ENCODE measurements at regions not wholly inside any gene's neighbourhood (a gene's known extent, or its start where the extent isn't known, plus 50 kb on each side); places are given as distances from the start of the nearest gene placed in this dataset.

- TF ChIP-seq ZBTB33 (IDR thresholded peaks at IDR 0.05) (no peak), RXRA (IDR thresholded peaks at IDR 0.05) (no peak), TAF1 (conservative IDR thresholded peaks at IDR 0.05) (no peak), NR2F2 (IDR thresholded peaks at IDR 0.05) (no peak)
- 93% methylated on average over 6 of the region's 6 CpGs for WGBS
Measured at GRCh38 chr14:71549421-71550050, 382.7 kb upstream of the RGS6 start.

GRCh38 chr14:71550367-71550766, 381.9 kb upstream of the RGS6 start:
- TF ChIP-seq NR2F2 (IDR thresholded peaks at IDR 0.05) (no peak), REST (IDR thresholded peaks at IDR 0.05) (no peak), MAX (IDR thresholded peaks at IDR 0.05) (no peak), EGR1 (IDR thresholded peaks at IDR 0.05; ENCODE audit: low read depth in 2 of 2) (no peak), TAF1 (conservative IDR thresholded peaks at IDR 0.05) (no peak), HNF4G (IDR thresholded peaks at IDR 0.05) (no peak), RXRA (IDR thresholded peaks at IDR 0.05) (no peak), ATF3 (IDR thresholded peaks at IDR 0.05) (no peak), CTCF (IDR thresholded peaks at IDR 0.05; ENCODE audit: low read depth, low read length, missing input control) (no peak), SP1 (IDR thresholded peaks at IDR 0.05) (no peak)
- H3K27ac ChIP-seq (ENCODE audit: low read depth in 1 of 2, low read length in 2 of 2), result no peak overlapping the region
- H3K4me3 ChIP-seq (ENCODE audit: low read depth in 1 of 3, low read length in 3 of 3), result no peak overlapping the region
- H3K9ac ChIP-seq (ENCODE audit: low read depth in 1 of 2, low read length in 2 of 2), result no peak overlapping the region
- peaks cover 0 to 8% (median under 1%) of the 10 kb centered on the region in 4 donors for H3K4me1 ChIP-seq (ENCODE audit: control insufficient read depth in 4 of 4, insufficient read depth in 4 of 4, low read length in 3 of 4)
- WGBS, result 93% methylated on average over 2 of the region's 2 CpGs
- no peaks in the 10 kb centered on the region for H3K27me3 ChIP-seq (ENCODE audit: control insufficient read depth in 4 of 4, insufficient read depth in 4 of 4, low read length in 3 of 4)
- H3K36me3 ChIP-seq (ENCODE audit: control insufficient read depth in 4 of 4, insufficient read depth in 3 of 4, low read depth in 1 of 4, low read length in 3 of 4), result no peaks in the 10 kb centered on the region
- no peaks in the 10 kb centered on the region for H3K9me3 ChIP-seq (ENCODE audit: control insufficient read depth in 4 of 4, low read length in 3 of 4)
- no peak for DNase-seq (ENCODE audit: low spot score)

More at GRCh38 chr14:71549421-71550050, 382.7 kb upstream of the RGS6 start:
- peaks cover 0 to 8% (median 0%) of the 10 kb centered on the region in 4 donors for H3K4me1 ChIP-seq (ENCODE audit: control insufficient read depth in 4 of 4, insufficient read depth in 4 of 4, low read length in 3 of 4)
- H3K9me3 ChIP-seq (ENCODE audit: control insufficient read depth in 4 of 4, low read length in 3 of 4), result no peaks in the 10 kb centered on the region
- DNase-seq (ENCODE audit: low spot score), result no peak
- no peak overlapping the region for H3K4me3 ChIP-seq (ENCODE audit: low read depth in 1 of 3, low read length in 3 of 3)
- H3K27me3 ChIP-seq (ENCODE audit: control insufficient read depth in 4 of 4, insufficient read depth in 4 of 4, low read length in 3 of 4), result no peaks in the 10 kb centered on the region
- H3K27ac ChIP-seq (ENCODE audit: low read depth in 1 of 2, low read length in 2 of 2), result no peak overlapping the region
- H3K9ac ChIP-seq (ENCODE audit: low read depth in 1 of 2, low read length in 2 of 2), result no peak overlapping the region
- no peaks in the 10 kb centered on the region for H3K36me3 ChIP-seq (ENCODE audit: control insufficient read depth in 4 of 4, insufficient read depth in 3 of 4, low read depth in 1 of 4, low read length in 3 of 4)
